ENCODE measurements at regions not wholly inside any gene's neighbourhood (a gene's known extent, or its start where the extent isn't known, plus 50 kb on each side); places are given as distances from the start of the nearest gene placed in this dataset.

DNA sequence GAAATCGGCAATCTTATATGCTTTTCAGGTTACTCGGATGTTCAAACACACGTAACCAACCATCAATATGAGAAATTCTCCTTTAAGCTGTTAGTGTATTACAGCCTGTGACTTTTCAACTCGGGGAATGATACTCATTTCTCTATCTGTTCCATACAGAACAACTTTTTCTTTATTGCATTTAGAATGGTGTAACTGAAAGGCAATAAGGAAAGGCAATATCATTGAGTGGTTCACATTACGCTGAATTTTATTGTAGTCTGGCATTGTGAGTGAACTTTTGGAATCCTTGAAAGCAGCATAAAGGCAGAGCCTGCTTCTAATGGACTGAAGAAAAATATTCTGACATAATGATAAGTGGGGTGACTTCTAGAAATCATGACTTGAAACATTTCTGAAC lies 54.4 kb upstream of the MEF2C start:
- Histone ChIP-seq H3K27ac (no peak overlapping the region), H3K36me3 (no peaks in the 10 kb centered on the region), H3K4me3 (no peak overlapping the region), H3K27me3 (no peaks in the 10 kb centered on the region), H3K9me3 (no peaks in the 10 kb centered on the region), H3K4me1 (peaks cover 0 to 12% of the 10 kb centered on the region in 2 donors)
- DNase-seq (ENCODE audit: low spot score in 2 of 2), result no peak
- intact Hi-C loops (cut with DNase I), result loop anchor here (5.0 kb wide), 1 partner anchor 1330 kb away; no protein-coding TSS in a partner anchor
- TF ChIP-seq, protein P1, sequence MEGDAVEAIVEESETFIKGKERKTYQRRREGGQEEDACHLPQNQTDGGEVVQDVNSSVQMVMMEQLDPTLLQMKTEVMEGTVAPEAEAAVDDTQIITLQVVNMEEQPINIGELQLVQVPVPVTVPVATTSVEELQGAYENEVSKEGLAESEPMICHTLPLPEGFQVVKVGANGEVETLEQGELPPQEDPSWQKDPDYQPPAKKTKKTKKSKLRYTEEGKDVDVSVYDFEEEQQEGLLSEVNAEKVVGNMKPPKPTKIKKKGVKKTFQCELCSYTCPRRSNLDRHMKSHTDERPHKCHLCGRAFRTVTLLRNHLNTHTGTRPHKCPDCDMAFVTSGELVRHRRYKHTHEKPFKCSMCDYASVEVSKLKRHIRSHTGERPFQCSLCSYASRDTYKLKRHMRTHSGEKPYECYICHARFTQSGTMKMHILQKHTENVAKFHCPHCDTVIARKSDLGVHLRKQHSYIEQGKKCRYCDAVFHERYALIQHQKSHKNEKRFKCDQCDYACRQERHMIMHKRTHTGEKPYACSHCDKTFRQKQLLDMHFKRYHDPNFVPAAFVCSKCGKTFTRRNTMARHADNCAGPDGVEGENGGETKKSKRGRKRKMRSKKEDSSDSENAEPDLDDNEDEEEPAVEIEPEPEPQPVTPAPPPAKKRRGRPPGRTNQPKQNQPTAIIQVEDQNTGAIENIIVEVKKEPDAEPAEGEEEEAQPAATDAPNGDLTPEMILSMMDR (IDR thresholded peaks at IDR 0.05), result no peak

DNA sequence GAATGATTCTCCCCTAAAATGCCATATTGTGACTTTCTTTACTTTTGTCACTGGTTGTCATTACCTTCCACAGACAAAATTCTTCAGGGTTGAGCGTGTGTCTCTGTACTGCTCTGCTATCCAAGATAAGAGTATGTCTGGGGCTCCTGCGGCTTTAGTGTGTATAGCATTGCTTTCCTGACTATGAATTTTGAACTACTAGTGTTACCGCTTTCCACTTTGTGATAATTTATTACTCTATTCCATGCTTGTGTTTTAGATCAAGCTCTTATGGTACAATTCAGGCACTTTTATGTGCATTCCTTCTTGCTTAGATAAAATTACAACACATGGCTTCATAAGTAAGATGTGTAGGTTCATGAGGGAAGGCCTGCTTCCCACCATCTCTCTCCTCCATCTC lies 51.5 kb upstream of the MEF2C start:
- no peaks in the 10 kb centered on the region for H3K27me3 ChIP-seq
- intact Hi-C loops (cut with DNase I), result no loop called here
- no peaks in the 10 kb centered on the region for H3K9me3 ChIP-seq
- H3K4me1 ChIP-seq, result peaks cover 0 to 6% of the 10 kb centered on the region in 2 donors
- H3K36me3 ChIP-seq, result no peaks in the 10 kb centered on the region
- no peak for DNase-seq (ENCODE audit: low spot score in 2 of 2)
- TF ChIP-seq, protein P1 (IDR thresholded peaks at IDR 0.05), result no peak
- no peak overlapping the region for H3K27ac ChIP-seq
- H3K4me3 ChIP-seq, result no peak overlapping the region
